ENCODE measurements at regions not wholly inside any gene's neighbourhood (a gene's known extent, or its start where the extent isn't known, plus 50 kb on each side); places are given as distances from the start of the nearest gene placed in this dataset.

GRCh38 chr15:39504808-39505207 is 76.1 kb upstream of the THBS1 start:
- Histone ChIP-seq H3K36me3 (ENCODE audit: insufficient read depth, low read length) (no peaks in the 10 kb centered on the region), H3K4me3 (ENCODE audit: low read length) (no peak overlapping the region), H3K9me3 (replicated peaks; ENCODE audit: low read length) (no peaks in the 10 kb centered on the region), H3K4me1 (ENCODE audit: control insufficient read depth, insufficient read depth, low read length) (peaks cover 11% of the 10 kb centered on the region), H3K27me3 (ENCODE audit: control insufficient read depth, insufficient read depth, low read length) (no peaks in the 10 kb centered on the region), H3K9ac (ENCODE audit: low read depth, low read length) (no peak overlapping the region), H3K4me2 (ENCODE audit: low read length) (no peak overlapping the region)

- Histone ChIP-seq H3K36me3 (ENCODE audit: insufficient read depth, low read length) (no peaks in the 10 kb centered on the region), H3K4me2 (ENCODE audit: low read length) (no peak overlapping the region), H3K9me3 (replicated peaks; ENCODE audit: low read length) (no peaks in the 10 kb centered on the region), H3K4me1 (ENCODE audit: control insufficient read depth, insufficient read depth, low read length) (peaks cover 23% of the 10 kb centered on the region), H3K4me3 (ENCODE audit: low read length) (no peak overlapping the region), H3K27me3 (ENCODE audit: control insufficient read depth, insufficient read depth, low read length) (no peaks in the 10 kb centered on the region), H3K9ac (ENCODE audit: low read depth, low read length) (no peak overlapping the region)
Observed at GRCh38 chr15:39506146-39506545, 74.7 kb upstream of the THBS1 start.

- peaks cover 32% of the 10 kb centered on the region for H3K4me1 ChIP-seq (ENCODE audit: control insufficient read depth, insufficient read depth, low read length)
- H3K27me3 ChIP-seq (ENCODE audit: control insufficient read depth, insufficient read depth, low read length) = no peaks in the 10 kb centered on the region
- no peak overlapping the region for H3K9ac ChIP-seq (ENCODE audit: low read depth, low read length)
- H3K4me3 ChIP-seq (ENCODE audit: low read length) = no peak overlapping the region
- H3K4me2 ChIP-seq (ENCODE audit: low read length) = no peak overlapping the region
- no peaks in the 10 kb centered on the region for H3K36me3 ChIP-seq (ENCODE audit: insufficient read depth, low read length)
- H3K9me3 ChIP-seq (replicated peaks; ENCODE audit: low read length) = no peaks in the 10 kb centered on the region
Observed at GRCh38 chr15:39508536-39508935, 72.3 kb upstream of the THBS1 start.

- Histone ChIP-seq H3K9me3 (replicated peaks; ENCODE audit: low read length) (no peaks in the 10 kb centered on the region), H3K36me3 (ENCODE audit: insufficient read depth, low read length) (no peaks in the 10 kb centered on the region), H3K4me2 (ENCODE audit: low read length) (no peak overlapping the region), H3K27me3 (ENCODE audit: control insufficient read depth, insufficient read depth, low read length) (no peaks in the 10 kb centered on the region), H3K4me1 (ENCODE audit: control insufficient read depth, insufficient read depth, low read length) (peaks cover 23% of the 10 kb centered on the region), H3K4me3 (ENCODE audit: low read length) (no peak overlapping the region), H3K9ac (ENCODE audit: low read depth, low read length) (no peak overlapping the region)
Observed at GRCh38 chr15:39510001-39510701, 70.7 kb upstream of the THBS1 start.

- peak overlapping the region; percentile 72 for H3K9ac ChIP-seq (ENCODE audit: low read depth, low read length)
- H3K4me2 ChIP-seq (ENCODE audit: low read length) = peak overlapping the region; percentile 75
- H3K9me3 ChIP-seq (replicated peaks; ENCODE audit: low read length) = no peaks in the 10 kb centered on the region
- H3K27me3 ChIP-seq (ENCODE audit: control insufficient read depth, insufficient read depth, low read length) = no peaks in the 10 kb centered on the region
- peak overlapping the region; percentile 49 for H3K4me3 ChIP-seq (ENCODE audit: low read length)
- H3K4me1 ChIP-seq (ENCODE audit: control insufficient read depth, insufficient read depth, low read length) = peaks cover 23% of the 10 kb centered on the region
- H3K36me3 ChIP-seq (ENCODE audit: insufficient read depth, low read length) = no peaks in the 10 kb centered on the region
Observed at GRCh38 chr15:39511000-39511915, 69.6 kb upstream of the THBS1 start.

GRCh38 chr15:39511916-39512260 is 69.0 kb upstream of the THBS1 start:
- H3K27me3 ChIP-seq (ENCODE audit: control insufficient read depth, insufficient read depth, low read length) = no peaks in the 10 kb centered on the region
- H3K4me1 ChIP-seq (ENCODE audit: control insufficient read depth, insufficient read depth, low read length) = peaks cover 23% of the 10 kb centered on the region
- H3K36me3 ChIP-seq (ENCODE audit: insufficient read depth, low read length) = no peaks in the 10 kb centered on the region
- peak overlapping the region; percentile 72 for H3K9ac ChIP-seq (ENCODE audit: low read depth, low read length)
- peak overlapping the region; percentile 75 for H3K4me2 ChIP-seq (ENCODE audit: low read length)
- H3K4me3 ChIP-seq (ENCODE audit: low read length) = peak overlapping the region; percentile 49
- no peaks in the 10 kb centered on the region for H3K9me3 ChIP-seq (replicated peaks; ENCODE audit: low read length)

- H3K27me3 ChIP-seq (ENCODE audit: control insufficient read depth, insufficient read depth, low read length) = no peaks in the 10 kb centered on the region
- no peaks in the 10 kb centered on the region for H3K9me3 ChIP-seq (replicated peaks; ENCODE audit: low read length)
- H3K36me3 ChIP-seq (ENCODE audit: insufficient read depth, low read length) = no peaks in the 10 kb centered on the region
- peaks cover 23% of the 10 kb centered on the region for H3K4me1 ChIP-seq (ENCODE audit: control insufficient read depth, insufficient read depth, low read length)
- no peak overlapping the region for H3K4me3 ChIP-seq (ENCODE audit: low read length)
- H3K4me2 ChIP-seq (ENCODE audit: low read length) = no peak overlapping the region
- no peak overlapping the region for H3K9ac ChIP-seq (ENCODE audit: low read depth, low read length)
Observed at GRCh38 chr15:39512643-39513042, 68.2 kb upstream of the THBS1 start.

GRCh38 chr15:39513936-39514335 is 66.9 kb upstream of the THBS1 start:
- H3K4me2 ChIP-seq (ENCODE audit: low read length) = no peak overlapping the region
- no peaks in the 10 kb centered on the region for H3K27me3 ChIP-seq (ENCODE audit: control insufficient read depth, insufficient read depth, low read length)
- no peaks in the 10 kb centered on the region for H3K36me3 ChIP-seq (ENCODE audit: insufficient read depth, low read length)
- H3K9me3 ChIP-seq (replicated peaks; ENCODE audit: low read length) = no peaks in the 10 kb centered on the region
- H3K4me1 ChIP-seq (ENCODE audit: control insufficient read depth, insufficient read depth, low read length) = peaks cover 23% of the 10 kb centered on the region
- no peak overlapping the region for H3K4me3 ChIP-seq (ENCODE audit: low read length)
- no peak overlapping the region for H3K9ac ChIP-seq (ENCODE audit: low read depth, low read length)

- Histone ChIP-seq H3K36me3 (ENCODE audit: insufficient read depth, low read length) (no peaks in the 10 kb centered on the region), H3K4me3 (ENCODE audit: low read length) (no peak overlapping the region), H3K9ac (ENCODE audit: low read depth, low read length) (no peak overlapping the region), H3K4me1 (ENCODE audit: control insufficient read depth, insufficient read depth, low read length) (peaks cover 20% of the 10 kb centered on the region), H3K9me3 (replicated peaks; ENCODE audit: low read length) (no peaks in the 10 kb centered on the region), H3K4me2 (ENCODE audit: low read length) (no peak overlapping the region), H3K27me3 (ENCODE audit: control insufficient read depth, insufficient read depth, low read length) (no peaks in the 10 kb centered on the region)
Observed at GRCh38 chr15:39514933-39515332, 65.9 kb upstream of the THBS1 start.

GRCh38 chr15:39515765-39516164 is 65.1 kb upstream of the THBS1 start:
- no peak overlapping the region for H3K4me2 ChIP-seq (ENCODE audit: low read length)
- no peaks in the 10 kb centered on the region for H3K27me3 ChIP-seq (ENCODE audit: control insufficient read depth, insufficient read depth, low read length)
- H3K4me1 ChIP-seq (ENCODE audit: control insufficient read depth, insufficient read depth, low read length) = peaks cover 13% of the 10 kb centered on the region
- H3K36me3 ChIP-seq (ENCODE audit: insufficient read depth, low read length) = no peaks in the 10 kb centered on the region
- no peaks in the 10 kb centered on the region for H3K9me3 ChIP-seq (replicated peaks; ENCODE audit: low read length)
- no peak overlapping the region for H3K4me3 ChIP-seq (ENCODE audit: low read length)
- H3K9ac ChIP-seq (ENCODE audit: low read depth, low read length) = no peak overlapping the region

GRCh38 chr15:39517122-39517855 is 63.6 kb upstream of the THBS1 start:
- Histone ChIP-seq H3K9ac (ENCODE audit: low read depth, low read length) (no peak overlapping the region), H3K36me3 (ENCODE audit: insufficient read depth, low read length) (no peaks in the 10 kb centered on the region), H3K4me2 (ENCODE audit: low read length) (no peak overlapping the region), H3K9me3 (replicated peaks; ENCODE audit: low read length) (no peaks in the 10 kb centered on the region), H3K4me1 (ENCODE audit: control insufficient read depth, insufficient read depth, low read length) (no peaks in the 10 kb centered on the region), H3K4me3 (ENCODE audit: low read length) (no peak overlapping the region), H3K27me3 (ENCODE audit: control insufficient read depth, insufficient read depth, low read length) (no peaks in the 10 kb centered on the region)

All from skeletal muscle satellite cell (primary cell).